Glutamatergic neuron (in vitro differentiated cells): ENCODE measurements at regions not wholly inside any gene's neighbourhood (a gene's known extent, or its start where the extent isn't known, plus 50 kb on each side); places are given as distances from the start of the nearest gene placed in this dataset.

Experiments used
- DNase-seq: peaks from one replicate; pipeline ENCODE4 v3.0.0; 2022
- H3K27ac Mint-ChIP-seq: one replicate; pipeline ENCODE4 v1.8.0; 2020; ENCODE audit warnings: mild to moderate bottlenecking, mixed read lengths, inconsistent platforms; ENCODE audit not compliant: unreplicated experiment
- H3K27me3 Mint-ChIP-seq: one replicate; pipeline ENCODE4 v1.8.0; 2020; ENCODE audit warnings: mild to moderate bottlenecking, moderate library complexity, mixed read lengths, inconsistent platforms; ENCODE audit not compliant: unreplicated experiment
- H3K36me3 Mint-ChIP-seq: one replicate; pipeline ENCODE4 v1.8.0; 2020; ENCODE audit warnings: mild to moderate bottlenecking, mixed read lengths, inconsistent platforms; ENCODE audit not compliant: unreplicated experiment
- H3K4me1 Mint-ChIP-seq: one replicate; pipeline ENCODE4 v1.8.0; 2020; ENCODE audit warnings: mild to moderate bottlenecking, low read depth, mixed read lengths, inconsistent platforms; ENCODE audit not compliant: unreplicated experiment
- H3K4me3 Mint-ChIP-seq: one replicate; pipeline ENCODE4 v1.8.0; 2020; ENCODE audit warnings: mild to moderate bottlenecking, mixed read lengths, inconsistent platforms; ENCODE audit not compliant: unreplicated experiment
- H3K9me3 Mint-ChIP-seq: one replicate; pipeline ENCODE4 v1.8.0; 2020; ENCODE audit warnings: mild to moderate bottlenecking, moderate library complexity, mixed read lengths, inconsistent platforms; ENCODE audit not compliant: unreplicated experiment
- CTCF ChIP-seq: fragments of 200-600 bp; sonication (generic); IDR thresholded peaks from one replicate; pipeline ENCODE4 v1.5.0; 2021; ENCODE audit not compliant: partially characterized antibody, unreplicated experiment

- Mint-ChIP-seq H3K27ac (no peak overlapping the region), H3K36me3 (peaks cover 8% of the 10 kb centered on the region), H3K4me3 (no peak overlapping the region), H3K9me3 (peaks cover 1% of the 10 kb centered on the region), H3K4me1 (peaks cover 16% of the 10 kb centered on the region), H3K27me3 (no peaks in the 10 kb centered on the region)
- TF ChIP-seq CTCF = peak; percentile 93
- DNase-seq = peak; percentile 59
Measured at GRCh38 chr2:57497489-57498096, 549.0 kb upstream of the VRK2 start.

DNA sequence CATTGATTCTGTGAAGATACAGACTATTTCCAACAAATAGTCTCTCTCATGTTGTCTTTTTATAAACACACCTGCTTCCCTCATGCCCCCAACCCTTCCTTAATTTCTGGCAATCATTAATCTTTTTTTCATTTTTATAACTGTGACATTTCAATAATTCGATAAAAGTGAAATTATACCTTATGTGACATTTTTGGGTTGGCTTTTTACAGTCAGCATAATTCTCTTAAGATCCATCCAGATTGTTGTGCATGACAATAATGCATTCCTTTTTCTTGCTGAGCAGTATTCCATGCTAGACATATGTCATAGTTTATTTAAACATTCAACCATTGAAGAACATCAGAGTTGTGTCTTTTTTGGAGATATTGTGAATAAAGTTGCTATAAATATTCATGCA is 541.8 kb upstream of the VRK2 start:
- TF ChIP-seq CTCF = no peak
- peaks cover 6% of the 10 kb centered on the region for H3K4me1 Mint-ChIP-seq
- H3K9me3 Mint-ChIP-seq = no peaks in the 10 kb centered on the region
- no peak for DNase-seq
- H3K27me3 Mint-ChIP-seq = no peaks in the 10 kb centered on the region
- H3K27ac Mint-ChIP-seq = no peak overlapping the region
- no peaks in the 10 kb centered on the region for H3K36me3 Mint-ChIP-seq
- H3K4me3 Mint-ChIP-seq = no peak overlapping the region

GRCh38 chr2:57509189-57509588 is 537.4 kb upstream of the VRK2 start:
- TF ChIP-seq CTCF = no peak
- Mint-ChIP-seq H3K9me3 (no peaks in the 10 kb centered on the region), H3K27ac (no peak overlapping the region), H3K4me3 (no peak overlapping the region), H3K36me3 (no peaks in the 10 kb centered on the region), H3K27me3 (no peaks in the 10 kb centered on the region), H3K4me1 (no peaks in the 10 kb centered on the region)
- DNase-seq = no peak

DNA sequence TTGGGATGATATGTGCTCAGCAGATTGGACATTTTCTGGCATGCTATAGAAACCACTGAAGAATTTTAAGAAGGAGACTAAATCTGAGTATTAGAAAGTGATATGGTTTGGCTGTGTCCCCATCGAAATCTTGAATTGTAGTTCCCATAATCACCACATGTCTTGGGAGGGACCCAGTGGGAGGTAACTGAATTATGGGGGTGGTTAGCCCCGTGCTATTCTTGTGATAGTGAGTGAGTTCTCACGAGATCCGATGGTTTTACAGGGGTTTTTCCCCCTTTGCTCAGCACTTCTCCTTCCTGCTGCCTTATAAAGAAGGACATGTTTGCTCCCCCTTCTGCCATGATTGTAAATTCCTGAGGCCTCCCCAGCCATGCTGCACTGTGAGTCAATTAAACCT is 535.9 kb upstream of the VRK2 start:
- no peaks in the 10 kb centered on the region for H3K27me3 Mint-ChIP-seq
- DNase-seq = no peak
- H3K36me3 Mint-ChIP-seq = no peaks in the 10 kb centered on the region
- peak; percentile 34 for TF ChIP-seq CTCF
- H3K9me3 Mint-ChIP-seq = no peaks in the 10 kb centered on the region
- no peak overlapping the region for H3K27ac Mint-ChIP-seq
- peaks cover under 1% of the 10 kb centered on the region for H3K4me1 Mint-ChIP-seq
- no peak overlapping the region for H3K4me3 Mint-ChIP-seq

DNA sequence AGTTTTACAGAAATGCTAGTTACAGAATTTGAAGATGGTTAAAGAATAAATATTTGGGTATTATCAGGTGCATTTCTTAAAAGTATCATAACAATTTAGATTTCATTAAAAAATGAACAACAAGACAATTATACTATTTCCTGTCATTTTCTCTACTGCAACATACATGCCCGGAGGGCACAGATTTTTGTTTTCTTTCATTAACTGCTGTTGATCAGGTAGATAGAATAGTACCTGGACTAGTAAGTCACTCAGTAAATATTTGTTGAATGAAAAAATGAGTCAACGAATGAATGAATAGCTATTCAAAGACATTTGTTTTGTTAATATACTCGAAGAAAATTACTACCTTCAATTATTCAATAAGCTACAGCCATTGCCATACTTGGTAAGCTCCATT is 531.2 kb upstream of the VRK2 start:
- Mint-ChIP-seq H3K9me3 (no peaks in the 10 kb centered on the region), H3K36me3 (no peaks in the 10 kb centered on the region), H3K4me1 (peaks cover 6% of the 10 kb centered on the region), H3K4me3 (no peak overlapping the region), H3K27me3 (no peaks in the 10 kb centered on the region), H3K27ac (no peak overlapping the region)
- TF ChIP-seq CTCF = no peak
- DNase-seq = no peak
